HG02884 (cell line): ENCODE measurements at regions not wholly inside any gene's neighbourhood (a gene's known extent, or its start where the extent isn't known, plus 50 kb on each side); places are given as distances from the start of the nearest gene placed in this dataset.
"Not testable (repeated sequence)": the region's sequence is repeated elsewhere in the genome, so short reads cannot be mapped to it uniquely, and the experiment has no call there.

Source experiments
- ATAC-seq: cut with Tn5 transposase; IDR thresholded peaks from one replicate; pipeline ENCODE4 v1.9.1; 2021; ENCODE audit warnings: mild to moderate bottlenecking, moderate library complexity; ENCODE audit not compliant: unreplicated experiment

DNA sequence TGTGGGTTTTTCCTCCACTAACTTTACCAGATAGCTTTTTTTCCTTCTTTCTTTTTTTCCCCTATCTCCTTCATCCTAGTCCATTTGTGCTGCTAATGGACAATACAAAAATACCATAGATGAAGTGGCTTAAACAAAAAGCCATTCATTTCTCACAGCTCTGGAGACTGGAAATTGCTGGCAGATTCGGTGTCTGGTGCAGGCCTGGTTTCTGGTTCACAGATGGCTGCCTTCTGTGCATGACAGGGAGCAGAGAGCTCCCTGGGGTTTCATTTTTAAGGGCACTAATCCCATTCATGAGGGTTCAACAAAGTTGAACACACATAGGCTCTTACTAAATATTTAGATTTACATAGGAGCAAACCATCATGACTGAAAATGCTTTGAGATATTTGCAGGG, 467.4 kb downstream of the TYW1 start:
- ATAC-seq: no peak

DNA sequence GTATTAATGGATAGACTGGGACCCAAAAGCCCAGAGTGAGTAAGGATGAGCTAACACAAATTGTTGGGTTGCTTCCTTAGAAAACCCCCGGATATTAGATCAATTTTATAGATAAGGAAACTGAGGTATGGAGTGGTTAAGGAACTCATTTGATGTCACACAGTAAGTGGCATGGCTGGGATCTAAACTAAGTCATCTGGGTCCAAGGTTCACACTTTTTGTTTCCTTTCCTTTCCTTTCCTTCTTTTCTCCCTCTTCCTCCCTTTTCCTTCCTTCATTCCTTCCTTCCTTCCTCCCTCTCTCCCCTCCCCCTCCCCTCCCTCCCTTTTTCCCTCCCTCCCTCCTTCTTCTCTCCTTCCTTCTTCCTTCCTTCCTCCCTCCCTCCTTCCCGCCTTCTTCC, 469.5 kb downstream of the TYW1 start:
- ATAC-seq: no peak

DNA sequence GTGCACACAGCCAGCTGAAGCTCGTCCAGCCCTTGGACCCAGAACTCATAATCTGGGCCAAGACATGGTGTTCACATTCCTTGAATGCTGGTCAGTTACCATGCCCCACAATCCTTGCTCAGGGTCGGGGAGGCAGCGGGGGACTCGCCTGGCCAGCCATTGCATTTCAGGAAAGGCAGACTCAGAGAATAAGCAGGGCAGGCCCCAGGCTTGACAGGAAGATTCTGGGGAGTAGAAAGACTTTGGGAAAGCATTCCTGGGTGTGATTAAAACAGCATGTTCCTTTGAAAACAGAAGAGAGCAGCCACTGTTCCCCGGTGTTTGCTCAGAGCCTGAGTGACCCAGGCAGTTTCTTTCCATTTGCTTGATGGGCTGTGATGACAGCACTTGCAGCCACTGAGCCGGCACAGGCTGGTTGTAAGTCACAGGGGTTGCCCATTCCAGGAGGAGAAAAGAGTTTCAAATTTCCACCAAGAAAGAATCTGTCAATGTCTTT, 473.7 kb downstream of the TYW1 start:
- no peak for ATAC-seq

DNA sequence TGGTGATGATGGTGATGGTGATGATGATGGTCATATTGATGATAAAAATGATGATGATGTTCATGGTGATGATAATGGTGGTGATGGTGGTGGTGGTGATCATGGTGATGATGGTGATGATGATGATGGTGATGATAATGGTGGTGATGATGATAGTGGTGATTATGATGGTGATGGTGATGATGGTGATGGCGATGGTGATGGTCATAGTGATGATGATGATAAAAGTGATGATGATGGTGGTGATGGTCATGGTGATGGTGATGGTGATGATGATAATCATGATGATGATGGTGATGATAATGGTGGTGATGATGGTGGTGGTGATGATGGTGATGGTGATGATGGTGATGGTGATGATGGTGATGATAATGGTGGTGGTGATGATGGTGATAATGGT, 478.7 kb downstream of the TYW1 start:
- no peak for ATAC-seq

DNA sequence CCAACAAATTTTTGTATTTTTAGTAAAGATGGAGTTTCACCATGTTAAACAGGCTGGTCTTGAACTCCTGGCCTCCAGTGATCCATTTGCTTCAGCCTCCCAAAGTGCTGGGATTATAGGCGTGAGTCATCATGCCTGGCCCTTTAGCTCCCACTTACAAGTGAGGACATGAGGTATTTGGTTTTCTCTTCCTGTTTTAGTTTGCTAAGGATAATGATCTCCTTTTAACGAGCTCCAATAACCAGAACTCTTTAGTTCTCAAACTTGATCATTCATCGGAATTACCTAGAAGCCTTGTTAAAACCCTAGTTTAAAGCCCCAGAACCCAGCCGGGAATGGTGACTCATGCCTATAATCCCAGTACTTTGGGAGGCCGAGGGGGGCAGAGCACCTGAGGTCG, 481.4 kb downstream of the TYW1 start:
- ATAC-seq: no peak

DNA sequence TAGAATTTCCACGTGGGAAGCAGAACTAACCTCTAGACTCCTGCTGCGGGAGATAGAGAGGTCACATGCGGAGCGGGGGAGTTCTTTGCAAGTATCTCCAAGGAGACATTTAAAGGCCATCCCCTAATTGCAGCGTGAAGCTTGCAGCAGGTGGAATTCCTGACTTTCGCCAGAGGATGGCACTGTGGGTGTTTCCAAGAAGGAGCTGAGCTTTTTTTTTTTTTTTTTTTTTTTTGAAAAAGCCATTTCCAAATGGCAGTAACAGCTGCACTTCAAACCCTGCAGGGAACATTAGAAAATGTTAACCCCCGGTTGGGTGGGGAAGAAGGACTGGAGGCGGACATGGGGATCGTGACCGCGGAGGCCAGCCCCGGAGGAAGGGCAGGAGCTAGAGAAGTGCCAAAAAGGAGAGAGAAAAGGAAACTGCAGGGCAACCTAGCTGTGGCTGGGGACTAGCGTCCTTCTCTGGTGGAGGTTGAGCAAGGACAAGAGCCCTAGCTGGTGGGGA, 487.7 kb downstream of the TYW1 start:
- ATAC-seq: no peak

DNA sequence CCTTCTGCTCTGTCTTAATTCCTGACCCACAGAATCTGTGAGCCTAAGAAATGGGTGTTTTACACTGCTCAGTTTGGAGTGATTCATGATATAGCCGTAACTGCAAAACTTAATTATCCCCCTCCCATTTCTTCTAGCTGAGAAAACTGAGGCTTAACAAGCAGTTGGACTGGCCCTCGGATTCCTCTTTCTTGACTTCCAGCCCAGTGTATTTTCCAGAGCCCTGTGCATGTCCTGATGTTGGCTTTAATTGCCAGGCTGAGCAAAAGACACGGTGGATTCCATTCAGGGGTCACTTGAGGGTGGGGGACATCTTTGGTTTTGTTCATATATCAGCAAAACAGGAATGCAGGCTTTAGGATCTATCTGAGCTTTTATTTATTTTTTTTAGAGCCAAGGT, 489.8 kb downstream of the TYW1 start:
- ATAC-seq: no peak

DNA sequence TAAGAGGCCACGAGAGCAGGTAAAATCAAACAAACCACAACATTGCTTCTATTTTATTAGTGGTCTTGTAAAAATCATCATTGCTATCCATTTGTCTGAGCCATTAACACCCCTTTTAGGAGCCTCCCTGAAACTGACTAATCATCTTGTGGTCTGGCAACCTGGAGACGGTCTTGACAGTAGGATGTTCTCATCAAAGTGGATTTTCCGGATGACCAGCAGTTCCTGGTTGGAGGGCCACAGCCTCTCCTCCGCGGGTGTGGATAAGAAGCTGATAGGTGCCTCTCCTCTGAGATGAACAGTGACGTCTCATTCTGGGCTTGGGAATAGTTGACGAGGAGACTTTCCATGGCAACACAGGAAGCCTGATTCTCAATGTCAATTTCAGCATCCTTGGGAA, 490.7 kb downstream of the TYW1 start:
- no peak for ATAC-seq

DNA sequence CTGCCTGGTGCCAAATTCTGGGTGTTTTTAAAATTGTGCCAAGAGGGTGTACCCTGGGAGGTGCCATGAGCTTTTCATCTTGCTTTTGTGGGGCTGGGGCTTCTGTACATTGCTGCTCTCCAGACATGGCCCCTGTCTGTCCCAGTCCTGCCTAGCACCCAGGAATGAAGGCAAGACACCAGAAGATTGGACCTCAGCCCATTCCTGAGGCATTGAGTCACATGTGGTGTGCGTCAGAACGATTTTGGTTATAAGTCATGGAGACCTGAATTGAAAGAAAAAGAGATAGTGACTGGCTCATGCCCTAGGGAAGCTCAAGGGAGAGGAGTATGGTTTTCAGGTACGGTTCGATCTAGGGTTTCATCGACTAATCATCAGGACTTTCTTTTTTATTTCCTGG, 493.2 kb downstream of the TYW1 start:
- ATAC-seq: no peak

DNA sequence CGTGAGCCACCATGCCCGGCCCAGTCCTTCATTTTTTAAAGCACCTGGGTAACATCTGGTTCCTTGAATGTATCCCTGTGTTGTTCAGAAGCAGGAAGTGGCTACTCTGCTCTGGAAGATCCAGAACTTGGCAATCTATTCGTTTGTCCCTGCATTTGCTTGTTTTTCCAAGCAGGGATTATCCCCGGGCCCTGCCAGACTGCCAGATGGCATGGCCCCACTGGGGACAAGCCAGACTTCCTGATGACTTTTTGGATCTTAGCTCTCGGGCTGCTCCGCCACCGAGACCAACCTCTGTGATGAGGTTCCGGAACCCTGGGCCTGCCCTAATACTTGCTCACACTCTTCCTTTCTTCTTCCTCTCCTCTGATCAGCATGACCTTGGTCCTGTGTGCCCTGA, 496.7 kb downstream of the TYW1 start:
- no peak for ATAC-seq

DNA sequence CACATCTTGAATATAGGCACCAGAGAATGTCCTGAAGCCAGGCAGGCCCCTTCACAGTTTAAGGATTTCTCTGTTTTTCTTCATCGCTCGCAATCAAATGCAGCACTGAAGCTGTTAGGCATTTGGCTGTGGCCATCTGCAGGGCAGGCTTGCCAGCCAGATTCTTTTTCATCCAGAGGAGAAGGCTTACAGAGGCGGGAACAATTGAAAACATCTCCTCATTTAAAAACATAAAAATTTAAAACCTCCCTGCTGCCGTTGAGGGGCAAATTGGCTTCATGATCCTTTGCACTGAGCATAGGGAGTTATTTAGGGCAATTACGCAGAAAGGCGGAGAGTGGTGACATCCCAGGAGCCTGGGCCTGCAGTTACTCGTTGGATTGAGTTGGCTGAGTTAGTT, 500.0 kb downstream of the TYW1 start:
- no peak for ATAC-seq

DNA sequence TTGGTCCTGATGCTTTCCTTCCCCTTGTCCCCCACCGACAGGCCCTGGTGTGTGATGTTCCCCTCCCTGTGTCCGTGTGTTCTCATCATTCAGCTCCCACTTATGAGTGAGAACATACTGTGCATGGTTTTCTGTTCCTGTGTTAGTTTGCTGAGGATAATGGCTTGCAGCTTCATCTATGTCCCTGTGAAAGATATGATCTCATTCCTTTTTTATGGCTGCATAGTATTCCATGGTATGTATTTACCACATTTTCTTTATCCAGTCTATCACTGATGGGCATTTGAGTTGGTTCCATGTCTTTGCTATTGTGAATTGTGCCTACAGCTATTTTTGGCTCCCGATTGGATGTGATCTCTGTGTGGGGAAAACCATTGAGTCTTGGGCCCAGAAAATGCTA, 501.3 kb downstream of the TYW1 start:
- not testable (repeated sequence) for ATAC-seq

DNA sequence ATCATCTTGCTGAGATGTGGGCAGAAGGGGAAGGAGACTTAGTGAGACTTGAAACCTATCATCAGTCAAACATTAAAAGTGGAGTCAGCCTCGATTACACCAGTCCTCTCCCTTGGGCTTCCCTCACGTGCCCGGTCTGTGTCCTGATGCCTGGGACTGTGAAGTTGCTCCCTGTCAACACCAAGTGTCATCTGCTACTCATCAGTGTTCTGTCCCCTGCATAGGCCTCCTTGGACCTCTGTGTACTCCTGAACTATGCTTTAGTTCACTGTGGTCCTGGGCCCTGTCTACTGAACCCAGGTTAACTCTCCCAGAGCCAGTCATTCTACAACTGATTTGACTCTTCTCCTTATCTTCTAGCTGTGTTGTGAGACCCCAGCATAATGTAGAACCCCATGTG, 506.3 kb downstream of the TYW1 start:
- no peak for ATAC-seq

DNA sequence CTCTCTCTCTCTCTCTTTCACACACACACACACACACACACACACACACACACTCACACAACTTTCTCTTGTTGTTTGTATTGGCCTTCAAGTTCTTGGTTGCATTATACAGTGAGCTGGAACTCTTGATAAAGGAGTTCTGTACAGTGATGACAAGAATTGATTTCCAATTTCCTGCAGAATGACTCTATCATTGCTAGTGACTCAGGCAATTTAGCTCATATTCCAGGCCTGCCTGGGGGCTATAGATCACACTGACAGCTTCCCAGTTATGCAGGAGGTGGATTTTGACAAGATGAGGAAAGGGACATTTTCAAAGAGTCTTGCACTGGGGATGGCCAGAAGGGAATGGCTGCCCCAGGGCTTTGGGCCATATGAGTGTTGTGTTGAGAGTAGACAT, 508.8 kb downstream of the TYW1 start:
- ATAC-seq: no peak

DNA sequence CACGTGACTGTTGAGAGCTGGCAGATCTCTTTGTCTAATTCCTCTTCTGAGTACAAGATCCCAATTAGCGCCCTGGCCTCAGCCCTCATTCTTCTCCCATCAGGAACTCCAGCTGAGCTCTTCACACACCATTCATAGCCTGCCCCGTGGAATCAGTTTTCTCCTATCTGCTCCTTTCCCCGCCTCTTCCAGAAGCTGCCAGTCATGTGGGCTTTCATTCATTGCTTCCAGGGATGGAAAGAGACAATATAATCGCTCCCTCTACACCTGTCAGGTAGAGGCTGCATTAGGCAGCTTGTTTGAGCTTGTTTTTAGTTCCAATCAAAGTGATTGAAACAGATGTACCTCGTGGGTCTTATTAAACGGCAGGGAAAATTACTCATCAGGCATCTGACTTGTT, 515.8 kb downstream of the TYW1 start:
- no peak for ATAC-seq

DNA sequence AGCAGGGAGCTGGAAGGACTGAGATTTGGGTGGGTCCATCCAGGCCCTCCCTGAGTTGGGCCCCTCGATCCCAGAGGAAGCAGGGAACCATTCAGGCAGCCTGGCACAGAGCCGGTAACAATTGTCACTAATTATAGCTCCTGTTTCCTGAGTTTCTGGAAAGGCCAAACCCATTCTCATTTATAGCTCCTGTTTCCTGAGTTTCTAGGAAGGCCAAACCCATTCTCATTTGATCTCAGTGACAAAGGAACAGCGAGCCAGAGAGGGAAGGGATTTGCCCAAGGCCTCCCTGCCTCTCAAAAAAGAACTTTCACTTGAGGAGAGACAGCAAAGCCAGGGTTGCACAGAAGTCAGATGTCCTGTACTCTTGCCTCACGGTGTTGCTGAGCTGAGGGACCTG, 521.9 kb downstream of the TYW1 start:
- ATAC-seq: no peak

DNA sequence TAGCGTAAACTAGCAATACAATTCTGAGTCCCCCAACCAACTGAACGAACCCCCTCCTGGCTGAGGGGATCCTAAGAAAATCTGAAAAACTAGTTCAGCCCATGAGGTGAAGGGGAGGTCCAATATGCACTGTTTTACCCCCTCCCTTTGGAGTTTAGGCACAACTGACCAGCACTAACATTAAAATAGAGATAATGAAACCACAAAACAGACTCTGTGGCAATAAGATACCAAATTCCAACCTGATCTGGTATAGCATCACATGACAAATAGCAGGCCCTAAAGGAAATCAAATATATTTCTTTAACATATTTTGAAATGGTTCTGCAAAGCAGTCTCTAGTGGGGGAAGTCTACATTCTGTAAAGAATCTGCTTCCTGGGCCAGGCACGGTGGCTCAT, 522.5 kb downstream of the TYW1 start:
- ATAC-seq: no peak

DNA sequence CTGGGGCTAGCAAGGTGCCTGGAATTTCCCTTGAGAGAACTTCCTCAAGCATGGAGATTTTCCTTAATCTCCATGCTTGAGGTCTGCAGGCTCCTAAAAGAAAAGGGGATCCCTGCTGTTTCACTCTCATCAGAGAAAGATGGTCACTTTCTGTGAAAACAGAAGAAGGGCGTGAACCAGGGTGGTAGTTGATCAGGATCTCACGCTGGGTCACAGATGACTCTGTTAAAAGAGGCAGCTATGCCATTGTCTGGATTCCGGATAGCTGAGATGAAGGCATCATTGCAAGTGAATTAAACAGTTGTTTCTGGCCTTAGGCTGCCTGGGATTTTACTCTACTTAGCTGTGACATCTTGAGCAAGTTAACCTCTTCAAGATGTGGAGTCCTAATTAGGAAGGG, 525.9 kb downstream of the TYW1 start:
- ATAC-seq: no peak

DNA sequence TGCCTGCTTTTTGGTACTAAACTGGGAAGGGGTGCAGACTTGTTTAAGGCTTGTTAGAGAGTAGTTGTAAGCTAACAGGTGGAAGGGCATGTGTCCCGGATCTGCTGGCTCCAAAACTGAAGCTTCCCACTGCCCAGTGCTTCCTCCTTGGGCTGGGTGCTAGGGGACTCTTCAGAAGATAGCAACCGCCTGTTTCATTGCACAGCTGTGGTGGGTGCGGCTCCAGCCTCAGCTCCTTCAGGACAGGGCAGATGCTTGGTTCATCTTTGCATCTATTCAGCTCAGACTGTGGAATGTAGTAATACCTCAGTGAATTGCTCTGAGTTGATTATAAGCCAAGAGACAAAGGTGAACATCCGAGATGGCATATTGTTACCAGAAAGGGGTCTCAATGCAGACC, 527.1 kb downstream of the TYW1 start:
- ATAC-seq: no peak

DNA sequence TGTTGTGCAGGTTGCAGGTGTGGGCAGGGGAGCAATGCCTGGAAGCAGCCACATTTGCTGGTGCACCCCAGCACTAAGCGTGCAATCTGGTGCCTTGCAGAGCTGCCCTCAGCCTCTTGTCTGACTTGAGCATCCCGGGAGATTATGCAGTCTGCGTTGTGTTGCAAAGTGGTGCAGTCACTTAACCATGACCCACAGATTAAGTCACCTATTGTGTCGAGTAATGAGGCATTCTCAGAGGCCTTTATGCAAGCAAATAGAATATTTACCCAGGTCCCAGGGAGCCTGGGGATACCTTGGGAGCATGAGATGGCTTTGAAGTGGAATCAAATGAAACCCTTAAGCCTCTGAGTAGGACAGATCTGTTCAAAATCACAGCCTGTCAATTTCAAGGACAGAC, 529.0 kb downstream of the TYW1 start:
- ATAC-seq: no peak

DNA sequence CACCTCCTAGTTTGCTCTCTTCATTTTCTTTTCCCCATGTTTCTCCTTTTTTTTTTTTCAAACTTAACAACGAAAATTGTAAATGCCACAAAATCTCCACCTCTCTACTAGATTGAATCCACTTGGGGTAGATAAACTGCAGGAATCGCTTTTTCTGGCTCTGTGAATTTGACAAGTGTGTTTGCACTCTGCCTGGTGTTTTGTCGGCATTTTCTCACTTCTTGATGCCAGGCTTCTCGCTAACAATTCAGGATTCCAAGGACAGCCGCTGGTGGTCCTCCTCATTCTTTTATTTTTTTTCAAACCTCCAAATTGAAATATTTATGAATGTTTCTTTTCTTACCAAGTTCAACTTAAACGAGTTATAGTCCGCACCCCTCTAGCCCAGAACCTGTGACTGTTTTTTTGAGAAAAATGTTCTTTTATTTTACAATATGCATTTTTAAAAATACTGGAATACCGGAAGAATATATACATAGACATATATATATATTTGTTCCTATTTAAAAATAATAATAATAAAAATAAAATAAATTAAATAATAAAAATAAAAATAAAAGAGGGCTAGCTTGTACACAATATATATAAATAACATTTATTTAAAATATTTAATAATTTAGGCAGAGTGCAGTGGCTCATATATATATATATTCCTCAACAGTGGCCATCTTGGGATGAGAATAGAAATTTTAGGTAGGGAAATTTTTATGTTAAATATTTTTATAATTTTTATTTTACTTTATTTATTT, 538.8 kb downstream of the TYW1 start:
- no peak for ATAC-seq

DNA sequence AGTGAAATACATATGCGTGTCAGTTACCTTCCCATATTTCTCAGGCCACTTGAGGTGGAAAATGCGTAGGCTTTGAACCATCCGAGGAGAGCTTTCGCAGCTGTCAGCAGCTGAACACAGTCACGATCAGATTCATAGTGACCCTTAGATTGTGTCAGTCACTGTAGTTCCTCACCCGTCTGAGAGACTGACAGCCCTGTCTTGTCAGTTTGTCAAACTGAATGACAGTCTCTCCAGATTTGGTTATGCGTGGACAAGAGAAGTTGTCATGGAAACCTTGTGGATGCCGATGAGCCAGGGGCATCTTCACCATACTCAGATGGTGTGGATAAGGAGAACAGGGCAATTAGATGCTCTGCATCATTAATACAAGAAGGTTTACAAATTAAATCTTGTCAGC, 546.3 kb downstream of the TYW1 start:
- no peak for ATAC-seq
